ENCODE measurements at regions not wholly inside any gene's neighbourhood (a gene's known extent, or its start where the extent isn't known, plus 50 kb on each side); places are given as distances from the start of the nearest gene placed in this dataset.

- TF ChIP-seq CTCF (conservative IDR thresholded peaks at IDR 0.05; ENCODE audit: low read length) (no peak), EZH2phosphoT487 (IDR thresholded peaks at IDR 0.05; ENCODE audit: borderline replicate concordance) (no peak)
These were observed 380.7 kb upstream of the KIRREL3 start for GRCh38 chr11:127381247-127381646.
